ENCODE measurements at regions not wholly inside any gene's neighbourhood (a gene's known extent, or its start where the extent isn't known, plus 50 kb on each side); places are given as distances from the start of the nearest gene placed in this dataset.

DNA sequence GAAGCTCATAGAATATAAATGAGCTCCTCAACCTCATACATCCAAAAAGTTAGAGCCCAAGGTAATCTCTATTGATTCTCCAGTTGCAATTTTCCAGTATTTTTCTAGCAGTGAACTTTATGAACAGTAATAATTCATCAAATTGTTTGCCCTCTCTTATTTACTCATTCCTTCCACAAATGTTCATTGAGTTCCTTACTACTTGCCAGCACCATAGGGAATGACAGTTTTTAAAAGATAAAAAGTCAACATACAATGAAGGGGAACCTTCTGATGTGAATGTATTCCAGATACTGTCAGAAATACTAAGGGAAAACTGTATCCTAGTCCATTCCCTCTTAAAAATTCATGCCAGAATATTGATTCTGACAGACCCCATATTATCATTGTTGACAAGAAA is 277.0 kb upstream of the C1orf87 start:
- no peak overlapping the region for H3K27ac ChIP-seq (ENCODE audit: low read depth, low read length)
- no peak overlapping the region for H2AFZ ChIP-seq (ENCODE audit: low read depth, low read length, poor library complexity, severe bottlenecking)
- H3K9ac ChIP-seq (ENCODE audit: low read length): no peak overlapping the region
- no peaks in the 10 kb centered on the region for H3K9me3 ChIP-seq (ENCODE audit: control insufficient read depth in 1 of 2, insufficient read depth in 1 of 2, low read depth in 1 of 2, low read length in 2 of 2)
- RAD21 ChIA-PET (ENCODE audit: low non-redundant PET in 1 of 2, low total read pairs in 2 of 2, uncharacterized antibody in 2 of 2, unreplicated experiment in 2 of 2): no interaction called here
- intact Hi-C loops (cut with micrococcal nuclease): no loop called here
- H4K20me1 ChIP-seq (ENCODE audit: insufficient read depth): no peaks in the 10 kb centered on the region
- H3K79me2 ChIP-seq (ENCODE audit: insufficient read depth, low read length): no peaks in the 10 kb centered on the region
- no peaks in the 10 kb centered on the region for H3K4me1 ChIP-seq (ENCODE audit: control insufficient read depth in 1 of 2, insufficient read depth in 2 of 2, low read length in 2 of 2)
- H3K9me2 ChIP-seq (ENCODE audit: insufficient read depth): no peaks in the 10 kb centered on the region
- CTCF ChIA-PET: no interaction called here
- no peak overlapping the region for H3K4me3 ChIP-seq (replicated peaks in 1 of 2; ENCODE audit: low read depth in 1 of 2, low read length in 2 of 2)
- no peak overlapping the region for H3K4me2 ChIP-seq (ENCODE audit: low read length)
- H3K36me3 ChIP-seq (ENCODE audit: control insufficient read depth in 1 of 2, insufficient read depth in 2 of 2, low read length in 2 of 2): no peaks in the 10 kb centered on the region
- ATAC-seq (no peak), DNase-seq (ENCODE audit: low read depth, low spot score) (no peak)
- BruUV-seq (replicated peaks): no TSS peak
- POLR2A ChIA-PET: no interaction called here
- TF ChIP-seq POLR2AphosphoS5 (IDR thresholded peaks at IDR 0.05; ENCODE audit: low read depth, low read length): no peak
- no peak for TF ChIP-seq ZBTB33 (IDR thresholded peaks at IDR 0.05; ENCODE audit: extremely low read depth, insufficient replicate concordance, low read length)
- no peak for TF ChIP-seq POLR2A (IDR thresholded peaks at IDR 0.05; ENCODE audit: borderline replicate concordance, extremely low read depth, insufficient read depth, insufficient read length)
- TF ChIP-seq ZFX (IDR thresholded peaks at IDR 0.05): no peak
- no peak for TF ChIP-seq FOSL1 (IDR thresholded peaks at IDR 0.05; ENCODE audit: low read depth)
- no peak for TF ChIP-seq RAD21 (IDR thresholded peaks at IDR 0.05; ENCODE audit: low read depth)
- no peak for TF ChIP-seq CBX3 (IDR thresholded peaks at IDR 0.05; ENCODE audit: low read depth)
- TF ChIP-seq EGR1 (IDR thresholded peaks at IDR 0.05; ENCODE audit: low read depth): no peak
- TF ChIP-seq, protein P1, sequence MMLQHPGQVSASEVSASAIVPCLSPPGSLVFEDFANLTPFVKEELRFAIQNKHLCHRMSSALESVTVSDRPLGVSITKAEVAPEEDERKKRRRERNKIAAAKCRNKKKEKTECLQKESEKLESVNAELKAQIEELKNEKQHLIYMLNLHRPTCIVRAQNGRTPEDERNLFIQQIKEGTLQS (IDR thresholded peaks at IDR 0.05): no peak
- TF ChIP-seq JUND (IDR thresholded peaks at IDR 0.05): no peak
- TF ChIP-seq EZH2 (IDR thresholded peaks at IDR 0.05): no peak
- no peaks in the 10 kb centered on the region for H3K27me3 ChIP-seq (ENCODE audit: insufficient read depth, low read length)

Measured in HCT116 (cell line).